PC-9 (cell line): ENCODE measurements at regions not wholly inside any gene's neighbourhood (a gene's known extent, or its start where the extent isn't known, plus 50 kb on each side); places are given as distances from the start of the nearest gene placed in this dataset.

ENCODE experiments used
- CTCF ChIP-seq: fragments of 200-600 bp; sonication (generic); conservative IDR thresholded peaks from 2 replicates; pipeline ENCODE4 v1.6.1; 2017; ENCODE audit warnings: mixed run types, antibody characterized with exemption, mild to moderate bottlenecking, moderate library complexity
- EZH2 ChIP-seq: fragments of 200-600 bp; sonication (generic); IDR thresholded peaks from 2 replicates; pipeline ENCODE4 v1.8.0; 2017; ENCODE audit warnings: antibody characterized with exemption, low read depth

- TF ChIP-seq CTCF (no peak), EZH2 (no peak)
Measured at GRCh38 chr3:181178991-181179390, 189.5 kb upstream of the DNAJC19 start.
